ENCODE measurements at regions not wholly inside any gene's neighbourhood (a gene's known extent, or its start where the extent isn't known, plus 50 kb on each side); places are given as distances from the start of the nearest gene placed in this dataset.

DNA sequence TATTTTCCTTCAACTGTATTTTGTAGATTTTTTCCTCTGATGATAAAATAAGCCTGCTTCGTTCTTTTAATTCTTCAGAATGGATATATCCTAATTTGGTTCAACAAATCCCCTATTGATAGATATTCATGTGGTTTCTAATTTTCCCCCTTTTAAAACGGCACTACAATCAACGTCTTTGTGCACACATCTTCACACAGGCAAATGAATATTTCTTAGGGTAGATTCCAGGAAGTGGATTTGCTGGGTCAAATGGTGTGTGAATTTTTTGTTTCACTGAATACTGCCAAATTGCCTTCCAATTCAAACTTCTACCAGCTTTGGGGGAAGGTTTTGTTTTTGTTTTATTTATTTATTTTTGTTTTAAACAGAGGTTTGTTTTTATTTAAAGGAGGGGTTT is 287.2 kb downstream of the FOXO1 start:
- TF ChIP-seq CTCF (IDR thresholded peaks at IDR 0.05; ENCODE audit: insufficient read depth, low read length, poor library complexity, severe bottlenecking), result no peak
- no peak for TF ChIP-seq EZH2phosphoT487 (conservative IDR thresholded peaks at IDR 0.05; ENCODE audit: low read length)

Data from SU-DHL-6 (cell line).